ENCODE measurements at regions not wholly inside any gene's neighbourhood (a gene's known extent, or its start where the extent isn't known, plus 50 kb on each side); places are given as distances from the start of the nearest gene placed in this dataset.

- TF ChIP-seq CTCF (IDR thresholded peaks at IDR 0.05): no peak
- TF ChIP-seq EP300 (IDR thresholded peaks at IDR 0.05): no peak
- TF ChIP-seq POLR2A (IDR thresholded peaks at IDR 0.05): no peak
Measured at GRCh38 chrX:125895518-125895917, 270.6 kb downstream of the DCAF12L2 start.

Data from ovary (tissue), 3 donors.